Activated CD8-positive, alpha-beta T cell treated with anti-CD3 and anti-CD28 coated beads for 36 hours (primary cell): ENCODE measurements at regions not wholly inside any gene's neighbourhood (a gene's known extent, or its start where the extent isn't known, plus 50 kb on each side); places are given as distances from the start of the nearest gene placed in this dataset.

Experiments
- ATAC-seq: fragments of 200-7000 bp; cut with Tn5 transposase; one replicate; pipeline ENCODE4 v1.10.0; 2021; ENCODE audit warnings: mild to moderate bottlenecking, moderate library complexity
- CTCF ChIA-PET: fragments of 350-600 bp; sonication (Branson Sonifier 250); formaldehyde crosslinking; loops from one replicate; lab custom pipeline; 2021; ENCODE audit warnings: antibody characterized with exemption; lab: Charles Lee
- POLR2A ChIA-PET: fragments of 350-600 bp; sonication (Branson Sonifier 250); formaldehyde crosslinking; loops from one replicate; lab custom pipeline; 2021; ENCODE audit warnings: antibody characterized with exemption; lab: Charles Lee
- DNase-seq: peaks from one replicate; pipeline ENCODE4 v3.0.0-alpha.2; 2020
- H3K27ac Mint-ChIP-seq: one replicate; pipeline ENCODE4 v1.8.0; 2021; ENCODE audit warnings: mild to moderate bottlenecking, mixed read lengths
- H3K27me3 Mint-ChIP-seq: one replicate; pipeline ENCODE4 v1.8.0; 2021; ENCODE audit warnings: mixed read lengths
- H3K36me3 Mint-ChIP-seq: one replicate; pipeline ENCODE4 v1.8.0; 2021; ENCODE audit warnings: low read depth, mixed read lengths
- H3K4me1 Mint-ChIP-seq: one replicate; pipeline ENCODE4 v1.8.0; 2021; ENCODE audit warnings: low read depth, mixed read lengths
- H3K4me3 Mint-ChIP-seq: one replicate; pipeline ENCODE4 v1.8.0; 2021; ENCODE audit warnings: mild to moderate bottlenecking, moderate library complexity, mixed read lengths
- H3K9me3 Mint-ChIP-seq: one replicate; pipeline ENCODE4 v1.8.0; 2021; ENCODE audit warnings: mixed read lengths
- intact Hi-C: fragments of 100-400 bp; cut with micrococcal nuclease; formaldehyde crosslinking; loops from one replicate; pipeline ENCODE4 v1.10.0; 2022
- TF ChIP-seq, protein P1 (sequence below): fragments of 200-600 bp; IDR thresholded peaks from one replicate; pipeline ENCODE4 v1.8.0; 2022; ENCODE audit warnings: antibody characterized with exemption, mild to moderate bottlenecking

DNA sequence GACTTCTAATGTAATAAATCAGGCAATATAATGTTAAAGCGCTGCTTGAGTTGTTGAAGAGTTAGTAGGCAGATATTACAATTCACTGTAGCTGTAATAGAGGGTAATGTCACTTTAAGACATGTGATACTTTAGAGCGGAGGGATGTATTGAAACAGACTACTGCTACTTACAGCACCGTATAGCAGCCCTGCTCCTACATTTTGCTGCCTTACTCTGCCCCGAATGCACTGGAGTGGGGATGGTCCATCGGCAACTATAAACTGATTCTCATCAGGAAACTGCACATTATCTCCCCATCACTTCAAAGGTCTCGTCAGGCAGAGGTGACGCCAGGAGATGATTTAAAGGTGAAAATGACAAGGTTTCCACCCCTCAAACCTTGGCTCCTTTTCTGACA, 349.7 kb upstream of the SUCLG2 start:
- Mint-ChIP-seq H3K4me3 (no peak overlapping the region), H3K9me3 (peaks cover 7% of the 10 kb centered on the region), H3K27me3 (peaks cover 32% of the 10 kb centered on the region), H3K36me3 (no peaks in the 10 kb centered on the region), H3K4me1 (peaks cover 13% of the 10 kb centered on the region), H3K27ac (no peak overlapping the region)
- ATAC-seq (no peak), DNase-seq (no peak)
- POLR2A ChIA-PET: no interaction called here
- intact Hi-C loops: no loop called here
- CTCF ChIA-PET: no interaction called here
- TF ChIP-seq, protein P1, sequence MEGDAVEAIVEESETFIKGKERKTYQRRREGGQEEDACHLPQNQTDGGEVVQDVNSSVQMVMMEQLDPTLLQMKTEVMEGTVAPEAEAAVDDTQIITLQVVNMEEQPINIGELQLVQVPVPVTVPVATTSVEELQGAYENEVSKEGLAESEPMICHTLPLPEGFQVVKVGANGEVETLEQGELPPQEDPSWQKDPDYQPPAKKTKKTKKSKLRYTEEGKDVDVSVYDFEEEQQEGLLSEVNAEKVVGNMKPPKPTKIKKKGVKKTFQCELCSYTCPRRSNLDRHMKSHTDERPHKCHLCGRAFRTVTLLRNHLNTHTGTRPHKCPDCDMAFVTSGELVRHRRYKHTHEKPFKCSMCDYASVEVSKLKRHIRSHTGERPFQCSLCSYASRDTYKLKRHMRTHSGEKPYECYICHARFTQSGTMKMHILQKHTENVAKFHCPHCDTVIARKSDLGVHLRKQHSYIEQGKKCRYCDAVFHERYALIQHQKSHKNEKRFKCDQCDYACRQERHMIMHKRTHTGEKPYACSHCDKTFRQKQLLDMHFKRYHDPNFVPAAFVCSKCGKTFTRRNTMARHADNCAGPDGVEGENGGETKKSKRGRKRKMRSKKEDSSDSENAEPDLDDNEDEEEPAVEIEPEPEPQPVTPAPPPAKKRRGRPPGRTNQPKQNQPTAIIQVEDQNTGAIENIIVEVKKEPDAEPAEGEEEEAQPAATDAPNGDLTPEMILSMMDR: no peak

GRCh38 chr3:67998281-67998680, 343.9 kb upstream of the SUCLG2 start:
- H3K9me3 Mint-ChIP-seq: peaks cover 7% of the 10 kb centered on the region
- POLR2A ChIA-PET: no interaction called here
- DNase-seq: no peak
- H3K36me3 Mint-ChIP-seq: no peaks in the 10 kb centered on the region
- peaks cover 8% of the 10 kb centered on the region for H3K27me3 Mint-ChIP-seq
- no peak overlapping the region for H3K27ac Mint-ChIP-seq
- CTCF ChIA-PET: interaction anchor here (2.1 kb wide), 1 partner anchor 16 kb away, joined by 5 read pairs; no protein-coding TSS in a partner anchor
- H3K4me1 Mint-ChIP-seq: no peaks in the 10 kb centered on the region
- intact Hi-C loops: no loop called here
- no peak for ATAC-seq
- no peak overlapping the region for H3K4me3 Mint-ChIP-seq
- TF ChIP-seq, protein P1: no peak

DNA sequence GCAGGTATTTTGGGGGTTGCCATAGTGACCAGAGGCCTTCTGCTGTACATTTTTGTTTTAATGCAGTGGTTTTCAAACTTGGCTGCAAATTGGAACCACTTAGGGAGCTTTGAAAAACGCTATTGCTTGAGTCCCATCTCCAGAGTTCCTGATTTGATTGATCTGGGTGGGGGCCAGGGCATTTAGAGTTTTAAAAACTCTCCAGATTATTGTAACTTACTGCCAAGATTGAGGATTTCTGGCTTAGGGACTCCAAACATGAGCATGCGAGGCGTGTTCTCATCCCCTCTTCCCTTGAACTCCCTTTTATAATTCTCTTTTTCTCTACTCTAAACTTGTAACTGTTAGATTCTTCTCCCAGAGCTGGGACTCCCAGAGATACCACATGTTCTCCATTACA, 340.8 kb upstream of the SUCLG2 start:
- CTCF ChIA-PET: interaction anchor here (1.2 kb wide), 1 partner anchor 14 kb away, joined by 3 read pairs; no protein-coding TSS in a partner anchor

GRCh38 chr3:67986706-67987105, 332.3 kb upstream of the SUCLG2 start:
- POLR2A ChIA-PET: no interaction called here
- no peak overlapping the region for H3K27ac Mint-ChIP-seq
- no peaks in the 10 kb centered on the region for H3K9me3 Mint-ChIP-seq
- TF ChIP-seq, protein P1: no peak
- DNase-seq (no peak), ATAC-seq (no peak)
- CTCF ChIA-PET: no interaction called here
- H3K4me1 Mint-ChIP-seq: peaks cover 3% of the 10 kb centered on the region
- no peaks in the 10 kb centered on the region for H3K27me3 Mint-ChIP-seq
- intact Hi-C loops: no loop called here
- no peaks in the 10 kb centered on the region for H3K36me3 Mint-ChIP-seq
- no peak overlapping the region for H3K4me3 Mint-ChIP-seq

More for the DNA sequence above, 340.8 kb upstream of the SUCLG2 start:
- H3K9me3 Mint-ChIP-seq: no peaks in the 10 kb centered on the region
- TF ChIP-seq, protein P1: no peak
- no peaks in the 10 kb centered on the region for H3K36me3 Mint-ChIP-seq
- DNase-seq (no peak), ATAC-seq (no peak)
- POLR2A ChIA-PET: no interaction called here
- peaks cover 5% of the 10 kb centered on the region for H3K4me1 Mint-ChIP-seq
- intact Hi-C loops: no loop called here
- no peak overlapping the region for H3K27ac Mint-ChIP-seq
- H3K27me3 Mint-ChIP-seq: peaks cover 2% of the 10 kb centered on the region
- H3K4me3 Mint-ChIP-seq: no peak overlapping the region

DNA sequence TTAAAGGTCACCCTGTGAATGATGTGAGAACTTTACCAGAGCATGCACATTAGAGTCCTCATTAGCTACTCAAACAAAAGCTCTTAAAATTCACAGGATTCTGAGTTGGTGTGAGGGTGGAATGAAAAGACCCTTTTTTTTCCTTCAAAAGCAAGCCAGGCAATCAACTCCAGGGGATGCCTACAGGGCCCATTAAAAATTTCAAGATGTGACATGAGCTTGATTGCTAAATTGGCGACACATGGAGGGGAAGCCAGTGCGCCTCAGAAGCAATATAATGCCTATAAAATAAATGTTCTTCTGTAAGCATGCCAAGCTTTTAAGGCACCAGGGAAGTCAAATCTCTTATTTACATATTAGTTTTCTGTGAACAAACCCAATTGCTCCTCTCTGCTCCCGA, 328.8 kb upstream of the SUCLG2 start:
- DNase-seq: no peak
- Mint-ChIP-seq H3K4me1 (no peaks in the 10 kb centered on the region), H3K27ac (no peak overlapping the region), H3K4me3 (no peak overlapping the region), H3K27me3 (no peaks in the 10 kb centered on the region), H3K36me3 (no peaks in the 10 kb centered on the region), H3K9me3 (no peaks in the 10 kb centered on the region)
- CTCF ChIA-PET: interaction anchor here (1.8 kb wide), 1 partner anchor 16 kb away, joined by 5 read pairs; no protein-coding TSS in a partner anchor
- ATAC-seq: no peak
- POLR2A ChIA-PET: no interaction called here
- intact Hi-C loops: no loop called here
- TF ChIP-seq, protein P1: no peak
